ENCODE measurements at regions not wholly inside any gene's neighbourhood (a gene's known extent, or its start where the extent isn't known, plus 50 kb on each side); places are given as distances from the start of the nearest gene placed in this dataset.

DNA sequence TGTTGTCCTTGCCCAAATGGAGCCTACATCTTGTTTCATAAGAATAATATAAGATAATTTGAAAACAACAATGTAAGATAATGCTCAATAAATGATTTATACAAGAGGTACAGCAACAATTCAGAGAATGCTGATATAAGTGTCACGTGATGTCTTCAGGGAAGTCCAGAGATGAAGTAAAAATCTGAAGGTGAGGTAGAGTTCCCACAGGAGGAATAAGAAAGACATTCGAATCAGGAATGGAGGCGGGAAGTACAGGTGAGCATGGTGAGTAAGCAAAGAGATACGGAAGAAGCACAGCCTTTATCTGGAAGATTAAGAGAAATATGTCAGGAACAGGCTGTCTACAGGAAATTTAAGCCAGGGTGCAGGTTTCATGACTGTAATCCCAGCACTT is 165.9 kb upstream of the MARCKS start:
- Histone ChIP-seq H3K9me3 (ENCODE audit: control insufficient read depth in 4 of 4, low read length in 3 of 4) (no peaks in the 10 kb centered on the region), H3K36me3 (ENCODE audit: control insufficient read depth in 4 of 4, insufficient read depth in 3 of 4, low read depth in 1 of 4, low read length in 3 of 4) (no peaks in the 10 kb centered on the region), H3K27ac (ENCODE audit: low read depth in 1 of 2, low read length in 2 of 2) (no peak overlapping the region), H3K4me1 (ENCODE audit: control insufficient read depth in 4 of 4, insufficient read depth in 4 of 4, low read length in 3 of 4) (no peaks in the 10 kb centered on the region), H3K9ac (ENCODE audit: low read depth in 1 of 2, low read length in 2 of 2) (no peak overlapping the region), H3K4me3 (ENCODE audit: low read depth in 1 of 3, low read length in 3 of 3) (no peak overlapping the region), H3K27me3 (ENCODE audit: control insufficient read depth in 4 of 4, insufficient read depth in 4 of 4, low read length in 3 of 4) (no peaks in the 10 kb centered on the region)
- WGBS = 96% methylated on average over 4 of the region's 4 CpGs
- DNase-seq (ENCODE audit: low spot score) = no peak
- TF ChIP-seq FOXA2 (IDR thresholded peaks at IDR 0.05) (no peak), YY1 (IDR thresholded peaks at IDR 0.05) (no peak), CTCF (IDR thresholded peaks at IDR 0.05; ENCODE audit: low read depth, low read length, missing input control) (no peak), RAD21 (IDR thresholded peaks at IDR 0.05) (no peak), TAF1 (conservative IDR thresholded peaks at IDR 0.05) (no peak), ZBTB33 (IDR thresholded peaks at IDR 0.05) (no peak)
- TF ChIP-seq, protein P1, sequence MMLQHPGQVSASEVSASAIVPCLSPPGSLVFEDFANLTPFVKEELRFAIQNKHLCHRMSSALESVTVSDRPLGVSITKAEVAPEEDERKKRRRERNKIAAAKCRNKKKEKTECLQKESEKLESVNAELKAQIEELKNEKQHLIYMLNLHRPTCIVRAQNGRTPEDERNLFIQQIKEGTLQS (IDR thresholded peaks at IDR 0.05) = no peak

DNA sequence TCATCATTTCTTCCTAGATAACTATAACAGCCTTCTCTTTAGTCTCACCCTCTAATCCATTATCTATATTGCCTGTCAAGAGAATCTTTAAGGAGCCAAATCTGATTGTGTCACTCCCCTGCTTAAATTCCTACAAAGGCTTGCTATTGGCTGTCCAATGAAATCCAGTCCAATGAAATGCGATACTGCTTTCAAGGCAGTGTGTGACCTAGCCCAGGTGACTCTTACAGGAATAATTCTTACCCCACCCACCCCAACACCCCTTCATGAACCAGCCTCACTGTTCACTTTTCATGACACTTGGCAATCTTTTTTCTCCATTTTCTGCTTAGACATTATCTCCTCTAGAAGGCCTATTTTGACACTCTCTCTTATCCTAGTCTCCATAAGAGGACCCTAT is 163.3 kb upstream of the MARCKS start:
- Histone ChIP-seq H3K4me1 (ENCODE audit: control insufficient read depth in 4 of 4, insufficient read depth in 4 of 4, low read length in 3 of 4) (no peaks in the 10 kb centered on the region), H3K27ac (ENCODE audit: low read depth in 1 of 2, low read length in 2 of 2) (no peak overlapping the region), H3K9me3 (ENCODE audit: control insufficient read depth in 4 of 4, low read length in 3 of 4) (no peaks in the 10 kb centered on the region), H3K36me3 (ENCODE audit: control insufficient read depth in 4 of 4, insufficient read depth in 3 of 4, low read depth in 1 of 4, low read length in 3 of 4) (no peaks in the 10 kb centered on the region), H3K27me3 (ENCODE audit: control insufficient read depth in 4 of 4, insufficient read depth in 4 of 4, low read length in 3 of 4) (no peaks in the 10 kb centered on the region), H3K9ac (ENCODE audit: low read depth in 1 of 2, low read length in 2 of 2) (no peak overlapping the region), H3K4me3 (ENCODE audit: low read depth in 1 of 3, low read length in 3 of 3) (no peak overlapping the region)
- TF ChIP-seq JUND (IDR thresholded peaks at IDR 0.05) = no peak
- TF ChIP-seq TAF1 (conservative IDR thresholded peaks at IDR 0.05) = no peak
- no peak for TF ChIP-seq CTCF (IDR thresholded peaks at IDR 0.05; ENCODE audit: low read depth, low read length, missing input control)
- TF ChIP-seq, protein P1 (IDR thresholded peaks at IDR 0.05) = no peak
- TF ChIP-seq, protein P2, sequence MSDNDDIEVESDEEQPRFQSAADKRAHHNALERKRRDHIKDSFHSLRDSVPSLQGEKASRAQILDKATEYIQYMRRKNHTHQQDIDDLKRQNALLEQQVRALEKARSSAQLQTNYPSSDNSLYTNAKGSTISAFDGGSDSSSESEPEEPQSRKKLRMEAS (IDR thresholded peaks at IDR 0.05) = no peak
- no peak for TF ChIP-seq FOXA2 (IDR thresholded peaks at IDR 0.05)
- TF ChIP-seq FOXA1 (IDR thresholded peaks at IDR 0.05) = no peak
- no peak for TF ChIP-seq HNF4A (conservative IDR thresholded peaks at IDR 0.05)
- TF ChIP-seq RAD21 (IDR thresholded peaks at IDR 0.05) = no peak
- no peak for TF ChIP-seq RXRA (IDR thresholded peaks at IDR 0.05)
- TF ChIP-seq YY1 (IDR thresholded peaks at IDR 0.05) = no peak
- no peak for TF ChIP-seq NR2F2 (IDR thresholded peaks at IDR 0.05)
- no peak for TF ChIP-seq SP1 (IDR thresholded peaks at IDR 0.05)
- DNase-seq (ENCODE audit: low spot score) = no peak
- 98% methylated on average over 1 of the region's 1 CpG for whole genome bisulfite sequencing
